BE2C (cell line): ENCODE measurements at regions not wholly inside any gene's neighbourhood (a gene's known extent, or its start where the extent isn't known, plus 50 kb on each side); places are given as distances from the start of the nearest gene placed in this dataset.

Experiments used
- DNase-seq: peaks from one replicate; pipeline ENCODE4 v3.0.0-alpha.2; 2020
- H3K27me3 ChIP-seq: fragments of 250-450 bp; sonication (Bioruptor Pico); 2 replicates; pipeline ENCODE4 v1.5.1; 2020; ENCODE audit warnings: mild to moderate bottlenecking
- H3K36me3 ChIP-seq: fragments of 250-450 bp; sonication (Bioruptor Pico); 2 replicates; pipeline ENCODE4 v1.5.1; 2020; ENCODE audit warnings: mild to moderate bottlenecking
- H3K4me1 ChIP-seq: fragments of 250-450 bp; sonication (Bioruptor Pico); 2 replicates; pipeline ENCODE4 v1.5.1; 2020
- H3K4me3 ChIP-seq: 2 replicates; pipeline ENCODE4 v1.5.1; 2011; ENCODE audit warnings: low read depth, low read length
- H3K9me3 ChIP-seq: fragments of 250-450 bp; sonication (Bioruptor Pico); 2 replicates; pipeline ENCODE4 v1.5.1; 2020
- CTCF ChIP-seq: IDR thresholded peaks from 2 replicates; pipeline ENCODE4 v1.5.1; 2012; ENCODE audit warnings: mild to moderate bottlenecking, low read depth, low read length

GRCh38 chr2:77834360-77835002, 312.3 kb upstream of the LRRTM4 start:
- Histone ChIP-seq H3K27me3 (no peaks in the 10 kb centered on the region), H3K36me3 (no peaks in the 10 kb centered on the region), H3K9me3 (no peaks in the 10 kb centered on the region), H3K4me3 (no peak overlapping the region), H3K4me1 (no peaks in the 10 kb centered on the region)
- DNase-seq: no peak
- TF ChIP-seq CTCF: no peak

DNA sequence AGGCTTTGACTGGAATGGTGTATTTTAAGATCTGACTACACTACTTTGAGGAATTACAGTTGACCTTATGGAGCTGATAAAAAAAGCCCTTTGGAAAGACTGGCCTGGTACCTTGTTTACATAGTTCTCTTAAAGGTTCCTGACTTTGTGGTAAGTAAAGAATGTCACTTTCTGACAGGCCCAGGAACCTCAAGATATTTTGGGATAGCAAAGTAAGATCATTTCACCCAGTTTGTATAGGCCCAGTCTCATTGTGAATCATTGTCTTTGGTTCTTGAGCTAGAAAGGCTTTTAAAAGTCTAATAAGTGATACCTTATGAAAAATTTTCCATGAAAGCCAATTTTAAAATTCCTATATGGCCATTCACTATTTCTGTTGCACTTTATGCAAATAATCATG, 316.3 kb upstream of the LRRTM4 start:
- H3K4me3 ChIP-seq: no peak overlapping the region
- H3K27me3 ChIP-seq: no peaks in the 10 kb centered on the region
- no peaks in the 10 kb centered on the region for H3K9me3 ChIP-seq
- TF ChIP-seq CTCF: no peak
- no peaks in the 10 kb centered on the region for H3K4me1 ChIP-seq
- H3K36me3 ChIP-seq: no peaks in the 10 kb centered on the region
- DNase-seq: no peak

GRCh38 chr2:77839102-77839501, 316.9 kb upstream of the LRRTM4 start:
- H3K4me3 ChIP-seq: no peak overlapping the region
- H3K4me1 ChIP-seq: no peaks in the 10 kb centered on the region
- no peaks in the 10 kb centered on the region for H3K9me3 ChIP-seq
- no peak for TF ChIP-seq CTCF
- no peak for DNase-seq
- H3K27me3 ChIP-seq: no peaks in the 10 kb centered on the region
- H3K36me3 ChIP-seq: no peaks in the 10 kb centered on the region

DNA sequence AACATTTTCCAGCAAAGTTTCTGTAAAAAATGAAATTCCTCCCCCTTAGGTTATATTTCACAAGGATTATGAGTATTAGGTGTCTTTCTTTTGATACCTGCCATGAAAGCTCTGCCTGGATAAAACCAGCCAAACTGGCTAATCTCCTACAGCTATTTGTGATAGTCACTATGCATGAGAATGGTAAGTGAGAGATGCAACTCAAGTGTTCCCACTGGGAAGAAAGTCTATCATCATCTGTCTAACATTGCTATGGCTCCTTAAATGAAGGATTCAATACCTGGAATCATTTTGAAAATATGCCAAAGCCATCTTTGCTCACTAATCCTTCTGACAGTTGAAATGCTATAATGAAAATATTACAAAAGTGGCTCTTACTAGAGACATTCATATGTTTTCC, 339.9 kb upstream of the LRRTM4 start:
- no peaks in the 10 kb centered on the region for H3K4me1 ChIP-seq
- H3K36me3 ChIP-seq: no peaks in the 10 kb centered on the region
- no peaks in the 10 kb centered on the region for H3K9me3 ChIP-seq
- DNase-seq: no peak
- H3K27me3 ChIP-seq: no peaks in the 10 kb centered on the region
- TF ChIP-seq CTCF: no peak
- H3K4me3 ChIP-seq: no peak overlapping the region

- H3K27me3 ChIP-seq: no peaks in the 10 kb centered on the region
- H3K4me3 ChIP-seq: no peak overlapping the region
- H3K9me3 ChIP-seq: no peaks in the 10 kb centered on the region
- H3K4me1 ChIP-seq: no peaks in the 10 kb centered on the region
- H3K36me3 ChIP-seq: no peaks in the 10 kb centered on the region
- no peak for TF ChIP-seq CTCF
- DNase-seq: no peak
These were observed 342.2 kb upstream of the LRRTM4 start for GRCh38 chr2:77864426-77864825.

- no peak for DNase-seq
- H3K4me3 ChIP-seq: no peak overlapping the region
- no peaks in the 10 kb centered on the region for H3K4me1 ChIP-seq
- H3K27me3 ChIP-seq: no peaks in the 10 kb centered on the region
- TF ChIP-seq CTCF: no peak
- no peaks in the 10 kb centered on the region for H3K36me3 ChIP-seq
- no peaks in the 10 kb centered on the region for H3K9me3 ChIP-seq
These were observed 344.5 kb upstream of the LRRTM4 start for GRCh38 chr2:77866661-77867060.
